ENCODE measurements at regions not wholly inside any gene's neighbourhood (a gene's known extent, or its start where the extent isn't known, plus 50 kb on each side); places are given as distances from the start of the nearest gene placed in this dataset.

- Histone ChIP-seq H3K9me3 (ENCODE audit: insufficient read depth, low read length) (no peaks in the 10 kb centered on the region), H3K9ac (ENCODE audit: insufficient read length, low read depth) (no peak overlapping the region)
- no peak for TF ChIP-seq YY1 (IDR thresholded peaks at IDR 0.05; ENCODE audit: insufficient read depth, insufficient read length)
- no peak for TF ChIP-seq ZNF274 (IDR thresholded peaks at IDR 0.05; ENCODE audit: low read depth, low read length)
- TF ChIP-seq SUZ12 (IDR thresholded peaks at IDR 0.05; ENCODE audit: extremely low read depth, insufficient read depth, insufficient read length): no peak
These were observed 348.1 kb downstream of the RNF144A start for GRCh38 chr2:7265286-7265685.

GRCh38 chr2:7269106-7269643 is 352.0 kb downstream of the RNF144A start:
- TF ChIP-seq YY1 (IDR thresholded peaks at IDR 0.05; ENCODE audit: insufficient read depth, insufficient read length) (no peak), ZNF274 (IDR thresholded peaks at IDR 0.05; ENCODE audit: low read depth, low read length) (no peak), SUZ12 (IDR thresholded peaks at IDR 0.05; ENCODE audit: extremely low read depth, insufficient read depth, insufficient read length) (no peak)
- Histone ChIP-seq H3K4me1 (ENCODE audit: insufficient read depth, insufficient read length) (peaks cover 1% of the 10 kb centered on the region), H3K27me3 (ENCODE audit: insufficient read depth, insufficient read length) (no peaks in the 10 kb centered on the region), H3K36me3 (ENCODE audit: insufficient read depth, insufficient read length, low read length) (no peaks in the 10 kb centered on the region), H3K9me3 (ENCODE audit: insufficient read depth, low read length) (no peaks in the 10 kb centered on the region), H3K9ac (ENCODE audit: insufficient read length, low read depth) (no peak overlapping the region), H3K4me3 (ENCODE audit: insufficient read length, low read depth) (no peak overlapping the region)
- no peak for DNase-seq (ENCODE audit: low read depth, low spot score)

More at GRCh38 chr2:7265286-7265685, 348.1 kb downstream of the RNF144A start:
- Histone ChIP-seq H3K4me1 (ENCODE audit: insufficient read depth, insufficient read length) (peaks cover 1% of the 10 kb centered on the region), H3K36me3 (ENCODE audit: insufficient read depth, insufficient read length, low read length) (no peaks in the 10 kb centered on the region), H3K27me3 (ENCODE audit: insufficient read depth, insufficient read length) (no peaks in the 10 kb centered on the region), H3K4me3 (ENCODE audit: insufficient read length, low read depth) (no peak overlapping the region)
- no peak for DNase-seq (ENCODE audit: low read depth, low spot score)

- H3K27me3 ChIP-seq (ENCODE audit: insufficient read depth, insufficient read length): no peaks in the 10 kb centered on the region
- H3K36me3 ChIP-seq (ENCODE audit: insufficient read depth, insufficient read length, low read length): no peaks in the 10 kb centered on the region
- H3K4me1 ChIP-seq (ENCODE audit: insufficient read depth, insufficient read length): peaks cover 1% of the 10 kb centered on the region
- no peak for TF ChIP-seq SUZ12 (IDR thresholded peaks at IDR 0.05; ENCODE audit: extremely low read depth, insufficient read depth, insufficient read length)
- TF ChIP-seq YY1 (IDR thresholded peaks at IDR 0.05; ENCODE audit: insufficient read depth, insufficient read length): no peak
- TF ChIP-seq ZNF274 (IDR thresholded peaks at IDR 0.05; ENCODE audit: low read depth, low read length): no peak
- H3K9ac ChIP-seq (ENCODE audit: insufficient read length, low read depth): no peak overlapping the region
- DNase-seq (ENCODE audit: low read depth, low spot score): no peak
- H3K9me3 ChIP-seq (ENCODE audit: insufficient read depth, low read length): no peaks in the 10 kb centered on the region
- no peak overlapping the region for H3K4me3 ChIP-seq (ENCODE audit: insufficient read length, low read depth)
These were observed 352.8 kb downstream of the RNF144A start for GRCh38 chr2:7270011-7270431.

- no peaks in the 10 kb centered on the region for H3K27me3 ChIP-seq (ENCODE audit: insufficient read depth, insufficient read length)
- no peak overlapping the region for H3K9ac ChIP-seq (ENCODE audit: insufficient read length, low read depth)
- no peaks in the 10 kb centered on the region for H3K4me1 ChIP-seq (ENCODE audit: insufficient read depth, insufficient read length)
- TF ChIP-seq YY1 (IDR thresholded peaks at IDR 0.05; ENCODE audit: insufficient read depth, insufficient read length): no peak
- TF ChIP-seq SUZ12 (IDR thresholded peaks at IDR 0.05; ENCODE audit: extremely low read depth, insufficient read depth, insufficient read length): no peak
- TF ChIP-seq ZNF274 (IDR thresholded peaks at IDR 0.05; ENCODE audit: low read depth, low read length): no peak
- H3K4me3 ChIP-seq (ENCODE audit: insufficient read length, low read depth): no peak overlapping the region
- no peaks in the 10 kb centered on the region for H3K9me3 ChIP-seq (ENCODE audit: insufficient read depth, low read length)
- H3K36me3 ChIP-seq (ENCODE audit: insufficient read depth, insufficient read length, low read length): no peaks in the 10 kb centered on the region
- no peak for DNase-seq (ENCODE audit: low read depth, low spot score)
These were observed 355.0 kb downstream of the RNF144A start for GRCh38 chr2:7272210-7272609.

- H3K9me3 ChIP-seq (ENCODE audit: insufficient read depth, low read length): no peaks in the 10 kb centered on the region
- peaks cover 4% of the 10 kb centered on the region for H3K4me1 ChIP-seq (ENCODE audit: insufficient read depth, insufficient read length)
- H3K4me3 ChIP-seq (ENCODE audit: insufficient read length, low read depth): no peak overlapping the region
- H3K9ac ChIP-seq (ENCODE audit: insufficient read length, low read depth): no peak overlapping the region
- H3K27me3 ChIP-seq (ENCODE audit: insufficient read depth, insufficient read length): no peaks in the 10 kb centered on the region
- TF ChIP-seq YY1 (IDR thresholded peaks at IDR 0.05; ENCODE audit: insufficient read depth, insufficient read length) (no peak), SUZ12 (IDR thresholded peaks at IDR 0.05; ENCODE audit: extremely low read depth, insufficient read depth, insufficient read length) (no peak), ZNF274 (IDR thresholded peaks at IDR 0.05; ENCODE audit: low read depth, low read length) (no peak)
- no peaks in the 10 kb centered on the region for H3K36me3 ChIP-seq (ENCODE audit: insufficient read depth, insufficient read length, low read length)
- DNase-seq (ENCODE audit: low read depth, low spot score): no peak
These were observed 361.8 kb downstream of the RNF144A start for GRCh38 chr2:7278984-7279383.

- TF ChIP-seq SUZ12 (IDR thresholded peaks at IDR 0.05; ENCODE audit: extremely low read depth, insufficient read depth, insufficient read length): no peak
- no peak for TF ChIP-seq ZNF274 (IDR thresholded peaks at IDR 0.05; ENCODE audit: low read depth, low read length)
- TF ChIP-seq YY1 (IDR thresholded peaks at IDR 0.05; ENCODE audit: insufficient read depth, insufficient read length): no peak
- no peak overlapping the region for H3K4me3 ChIP-seq (ENCODE audit: insufficient read length, low read depth)
- no peaks in the 10 kb centered on the region for H3K9me3 ChIP-seq (ENCODE audit: insufficient read depth, low read length)
- no peak overlapping the region for H3K9ac ChIP-seq (ENCODE audit: insufficient read length, low read depth)
- H3K4me1 ChIP-seq (ENCODE audit: insufficient read depth, insufficient read length): peaks cover 4% of the 10 kb centered on the region
- no peaks in the 10 kb centered on the region for H3K36me3 ChIP-seq (ENCODE audit: insufficient read depth, insufficient read length, low read length)
- no peak for DNase-seq (ENCODE audit: low read depth, low spot score)
- H3K27me3 ChIP-seq (ENCODE audit: insufficient read depth, insufficient read length): no peaks in the 10 kb centered on the region
These were observed 362.3 kb downstream of the RNF144A start for GRCh38 chr2:7279421-7279949.

- no peak for DNase-seq (ENCODE audit: low read depth, low spot score)
- H3K36me3 ChIP-seq (ENCODE audit: insufficient read depth, insufficient read length, low read length): no peaks in the 10 kb centered on the region
- H3K9me3 ChIP-seq (ENCODE audit: insufficient read depth, low read length): no peaks in the 10 kb centered on the region
- TF ChIP-seq YY1 (IDR thresholded peaks at IDR 0.05; ENCODE audit: insufficient read depth, insufficient read length) (no peak), ZNF274 (IDR thresholded peaks at IDR 0.05; ENCODE audit: low read depth, low read length) (no peak), SUZ12 (IDR thresholded peaks at IDR 0.05; ENCODE audit: extremely low read depth, insufficient read depth, insufficient read length) (no peak)
- no peak overlapping the region for H3K4me3 ChIP-seq (ENCODE audit: insufficient read length, low read depth)
- H3K27me3 ChIP-seq (ENCODE audit: insufficient read depth, insufficient read length): no peaks in the 10 kb centered on the region
- H3K9ac ChIP-seq (ENCODE audit: insufficient read length, low read depth): no peak overlapping the region
- peaks cover 4% of the 10 kb centered on the region for H3K4me1 ChIP-seq (ENCODE audit: insufficient read depth, insufficient read length)
These were observed 363.6 kb downstream of the RNF144A start for GRCh38 chr2:7280790-7281189.

Measured in NT2/D1 (cell line).